Ovary (tissue), 7 donors: ENCODE measurements at regions not wholly inside any gene's neighbourhood (a gene's known extent, or its start where the extent isn't known, plus 50 kb on each side); places are given as distances from the start of the nearest gene placed in this dataset.

Experiments used
- DNase-seq, 5 donors: peaks; one replicate each; pipeline ENCODE4 v3.0.0-alpha.2; 2019 to 2020
- H3K27ac ChIP-seq, 2 donors: fragments of 200-600 bp; one replicate each; pipeline versions ENCODE4 v1.5.1 to v1.8.0; 2019 to 2022
- H3K27me3 ChIP-seq: fragments of 200-600 bp; one replicate; pipeline ENCODE4 v1.8.0; 2022
- H3K36me3 ChIP-seq: fragments of 200-600 bp; sonication (generic); one replicate; pipeline ENCODE4 v1.5.1; 2019
- H3K4me1 ChIP-seq: one replicate; pipeline ENCODE4 v1.8.1; 2013; ENCODE audit warnings: mild to moderate bottlenecking, moderate library complexity; ENCODE audit not compliant: insufficient read depth
- H3K4me3 ChIP-seq: fragments of 200-600 bp; sonication (generic); one replicate; pipeline ENCODE4 v1.5.1; 2017
- H3K9me3 ChIP-seq, 2 donors: fragments of 200-600 bp in 1 of 2; sonication (generic) in 1 of 2; one replicate each; pipeline versions ENCODE4 v1.5.1 to v1.8.1; 2013 to 2019; ENCODE audit warnings: mild to moderate bottlenecking in 1 of 2, moderate library complexity in 1 of 2
- EP300 ChIP-seq: sonication (generic); formaldehyde crosslinking; IDR thresholded peaks from one replicate; pipeline ENCODE4 v1.6.1; 2017; ENCODE audit warnings: antibody characterized with exemption
- POLR2A ChIP-seq: fragments of 450-650 bp; IDR thresholded peaks from one replicate; pipeline ENCODE4 v1.6.1; 2017; ENCODE audit warnings: antibody characterized with exemption, mild to moderate bottlenecking, moderate library complexity
- WGBS, 3 donors: extraction: QIAGEN DNeasy Blood & Tissue Kit in 1 of 3; methylation state at CpG; one replicate each; pipeline versions ENCODE4 v1.1.5 to v1.1.7; 2013 to 2017; 5-methylcytosine and 5-hydroxymethylcytosine counted together
- intact Hi-C, 4 donors: fragments of 100-400 bp; cut with DNase I; formaldehyde crosslinking; loops; one replicate each; pipeline versions ENCODE4 v1.11.0 to v1.15.1; 2022 to 2023
- TF ChIP-seq, protein P1 (sequence below), 3 donors: fragments of 450-650 bp in 2 of 3; fragments of 200-600 bp in 1 of 3; IDR thresholded peaks; one replicate each; pipeline versions ENCODE4 v1.5.1 to v1.8.0; 2016 to 2022; ENCODE audit warnings: antibody characterized with exemption in 3 of 3, mild to moderate bottlenecking in 1 of 3
- donor health status: DM: no; HTN: no; CAD: no; lungs with moderate emphysema.
- donor health status: DM: no; HTN: no; CAD: no.
- donor health status: Bipolar disorder and iron deficiency.
- donor health status: DM: no; HTN: no; CAD: no.
- donor health status: DM: yes; HTN: yes; CAD: no.

- Histone ChIP-seq H3K36me3 (no peaks in the 10 kb centered on the region), H3K9me3 (no peaks in the 10 kb centered on the region), H3K27me3 (no peaks in the 10 kb centered on the region), H3K4me3 (no peak overlapping the region), H3K4me1 (no peaks in the 10 kb centered on the region), H3K27ac (no peak overlapping the region)
- TF ChIP-seq, protein P1, sequence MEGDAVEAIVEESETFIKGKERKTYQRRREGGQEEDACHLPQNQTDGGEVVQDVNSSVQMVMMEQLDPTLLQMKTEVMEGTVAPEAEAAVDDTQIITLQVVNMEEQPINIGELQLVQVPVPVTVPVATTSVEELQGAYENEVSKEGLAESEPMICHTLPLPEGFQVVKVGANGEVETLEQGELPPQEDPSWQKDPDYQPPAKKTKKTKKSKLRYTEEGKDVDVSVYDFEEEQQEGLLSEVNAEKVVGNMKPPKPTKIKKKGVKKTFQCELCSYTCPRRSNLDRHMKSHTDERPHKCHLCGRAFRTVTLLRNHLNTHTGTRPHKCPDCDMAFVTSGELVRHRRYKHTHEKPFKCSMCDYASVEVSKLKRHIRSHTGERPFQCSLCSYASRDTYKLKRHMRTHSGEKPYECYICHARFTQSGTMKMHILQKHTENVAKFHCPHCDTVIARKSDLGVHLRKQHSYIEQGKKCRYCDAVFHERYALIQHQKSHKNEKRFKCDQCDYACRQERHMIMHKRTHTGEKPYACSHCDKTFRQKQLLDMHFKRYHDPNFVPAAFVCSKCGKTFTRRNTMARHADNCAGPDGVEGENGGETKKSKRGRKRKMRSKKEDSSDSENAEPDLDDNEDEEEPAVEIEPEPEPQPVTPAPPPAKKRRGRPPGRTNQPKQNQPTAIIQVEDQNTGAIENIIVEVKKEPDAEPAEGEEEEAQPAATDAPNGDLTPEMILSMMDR (IDR thresholded peaks at IDR 0.05): no peak
- TF ChIP-seq EP300: no peak
- 83 to 85% (median 84%) methylated on average over 6 of the region's 6 CpGs for WGBS, 3 donors
- no peak for DNase-seq
- intact Hi-C loops: no loop called here
Measured at GRCh38 chr16:51355875-51356274, 204.8 kb upstream of the SALL1 start.

DNA sequence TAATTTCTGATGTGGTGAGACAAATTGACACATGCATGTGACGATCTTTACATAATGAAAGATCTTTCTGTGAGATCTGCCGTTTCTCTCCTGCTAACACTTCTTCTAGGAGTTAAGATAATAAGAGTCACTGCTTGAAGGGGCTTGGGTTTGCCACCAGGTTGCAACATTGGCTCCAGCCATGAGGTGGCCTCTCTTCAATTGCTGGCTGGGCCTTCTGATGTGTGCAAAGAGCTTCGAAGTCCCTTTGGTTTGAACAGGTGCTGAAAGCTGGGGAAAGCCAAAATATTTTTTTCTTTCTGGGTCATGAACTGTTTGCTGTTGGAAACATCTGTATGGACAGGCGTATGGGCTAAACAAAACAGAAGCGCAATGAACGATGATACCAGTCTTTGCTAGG, 204.1 kb upstream of the SALL1 start:
- Histone ChIP-seq H3K36me3 (no peaks in the 10 kb centered on the region), H3K4me3 (no peak overlapping the region), H3K27me3 (no peaks in the 10 kb centered on the region), H3K27ac (no peak overlapping the region), H3K4me1 (no peaks in the 10 kb centered on the region), H3K9me3 (no peaks in the 10 kb centered on the region)
- no peak for DNase-seq
- intact Hi-C loops: no loop called here
- 49 to 73% (median 57%) methylated on average over 6 of the region's 6 CpGs for WGBS, 3 donors
- TF ChIP-seq, protein P1 (IDR thresholded peaks at IDR 0.05): no peak
- TF ChIP-seq EP300: no peak
- TF ChIP-seq POLR2A: no peak

GRCh38 chr16:51353055-51353454, 202.0 kb upstream of the SALL1 start:
- intact Hi-C loops: no loop called here
- Histone ChIP-seq H3K4me3 (no peak overlapping the region), H3K9me3 (no peaks in the 10 kb centered on the region), H3K36me3 (no peaks in the 10 kb centered on the region), H3K27me3 (no peaks in the 10 kb centered on the region), H3K4me1 (no peaks in the 10 kb centered on the region), H3K27ac (no peak overlapping the region)
- TF ChIP-seq, protein P1 (IDR thresholded peaks at IDR 0.05): no peak
- TF ChIP-seq POLR2A (no peak), EP300 (no peak)
- DNase-seq: no peak
- 49 to 55% (median 53%) methylated on average over 3 of the region's 3 CpGs for WGBS, 3 donors

GRCh38 chr16:51349626-51350025, 198.6 kb upstream of the SALL1 start:
- Histone ChIP-seq H3K36me3 (no peaks in the 10 kb centered on the region), H3K27me3 (no peaks in the 10 kb centered on the region), H3K4me1 (no peaks in the 10 kb centered on the region), H3K27ac (no peak overlapping the region), H3K4me3 (no peak overlapping the region), H3K9me3 (no peaks in the 10 kb centered on the region)
- 86 to 92% (median 87%) methylated on average over 3 of the region's 3 CpGs for whole genome bisulfite sequencing, 3 donors
- DNase-seq: no peak
- TF ChIP-seq POLR2A: no peak
- no peak for TF ChIP-seq EP300
- TF ChIP-seq, protein P1 (IDR thresholded peaks at IDR 0.05): no peak
- intact Hi-C loops: no loop called here

- 66 to 68% (median 68%) methylated on average over 4 of the region's 4 CpGs for WGBS, 3 donors
- Histone ChIP-seq H3K27me3 (no peaks in the 10 kb centered on the region), H3K27ac (no peak overlapping the region), H3K4me1 (no peaks in the 10 kb centered on the region), H3K4me3 (no peak overlapping the region), H3K9me3 (no peaks in the 10 kb centered on the region), H3K36me3 (no peaks in the 10 kb centered on the region)
- no peak for TF ChIP-seq POLR2A
- no peak for TF ChIP-seq EP300
- TF ChIP-seq, protein P1 (IDR thresholded peaks at IDR 0.05): no peak
- intact Hi-C loops: no loop called here
- DNase-seq: no peak
Measured at GRCh38 chr16:51343411-51343810, 192.3 kb upstream of the SALL1 start.
